ACC112 (cell line): ENCODE measurements at regions not wholly inside any gene's neighbourhood (a gene's known extent, or its start where the extent isn't known, plus 50 kb on each side); places are given as distances from the start of the nearest gene placed in this dataset.

ENCODE experiments used
- H2AFZ ChIP-seq: fragments of 200-600 bp; sonication (generic); one replicate; pipeline ENCODE4 v1.6.0; 2017; ENCODE audit warnings: antibody characterized with exemption, low read length; ENCODE audit not compliant: unreplicated experiment
- H3K27ac ChIP-seq: fragments of 200-600 bp; sonication (generic); 2 replicates; pipeline ENCODE4 v1.5.1; 2014; ENCODE audit warnings: low read depth, mild to moderate bottlenecking, antibody characterized with exemption, low read length, moderate library complexity
- H3K27me3 ChIP-seq: fragments of 200-600 bp; sonication (generic); 2 replicates; pipeline ENCODE4 v1.6.1; 2014; ENCODE audit warnings: mild to moderate bottlenecking, antibody characterized with exemption, low read length, moderate library complexity, mixed read lengths; ENCODE audit not compliant: insufficient read depth
- H3K36me3 ChIP-seq: fragments of 200-600 bp; sonication (generic); 2 replicates; pipeline ENCODE4 v1.6.1; 2016; ENCODE audit warnings: mild to moderate bottlenecking, antibody characterized with exemption, low read length, moderate library complexity, mixed read lengths; ENCODE audit not compliant: insufficient read depth
- H3K4me1 ChIP-seq: fragments of 200-600 bp; sonication (generic); one replicate; pipeline ENCODE4 v1.6.1; 2016; ENCODE audit warnings: low read length, mixed read lengths; ENCODE audit not compliant: insufficient read depth, unreplicated experiment, control insufficient read depth
- H3K4me3 ChIP-seq: fragments of 200-600 bp; sonication (generic); 2 replicates; pipeline ENCODE4 v1.5.1; 2014; ENCODE audit warnings: mild to moderate bottlenecking, low read depth, low read length
- H3K79me2 ChIP-seq: fragments of 200-600 bp; sonication (generic); one replicate; pipeline ENCODE4 v1.6.0; 2016; ENCODE audit warnings: low read length; ENCODE audit not compliant: control insufficient read depth, unreplicated experiment, insufficient read depth

DNA sequence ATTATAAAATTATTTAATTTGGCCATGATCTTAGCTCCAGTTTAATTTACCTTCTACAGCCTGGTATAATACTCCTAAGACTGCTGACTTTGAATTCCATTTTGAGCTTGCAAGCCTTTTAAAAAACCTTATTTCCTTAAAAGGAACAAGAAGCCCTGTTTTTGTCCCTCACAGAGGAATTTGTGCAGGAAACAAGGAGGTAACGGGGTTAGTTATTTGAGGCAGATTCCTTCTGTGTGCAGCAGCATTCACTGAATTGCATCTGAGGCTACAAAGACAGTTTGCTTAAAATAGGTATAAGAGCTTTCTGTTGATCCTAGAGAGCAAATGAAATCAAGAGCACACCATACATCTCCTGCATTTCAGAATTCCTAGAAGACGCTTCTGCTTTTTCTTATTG lies 403.3 kb upstream of the PRICKLE1 start:
- Histone ChIP-seq H3K4me1 (no peaks in the 10 kb centered on the region), H2AFZ (no peak overlapping the region), H3K27me3 (no peaks in the 10 kb centered on the region), H3K4me3 (no peak overlapping the region), H3K36me3 (no peaks in the 10 kb centered on the region), H3K79me2 (no peaks in the 10 kb centered on the region), H3K27ac (no peak overlapping the region)

- H3K4me3 ChIP-seq = no peak overlapping the region
- no peaks in the 10 kb centered on the region for H3K79me2 ChIP-seq
- H3K36me3 ChIP-seq = no peaks in the 10 kb centered on the region
- H3K27me3 ChIP-seq = no peaks in the 10 kb centered on the region
- no peak overlapping the region for H2AFZ ChIP-seq
- no peak overlapping the region for H3K27ac ChIP-seq
- H3K4me1 ChIP-seq = no peaks in the 10 kb centered on the region
These were observed 400.8 kb upstream of the PRICKLE1 start for GRCh38 chr12:42990387-42990786.

DNA sequence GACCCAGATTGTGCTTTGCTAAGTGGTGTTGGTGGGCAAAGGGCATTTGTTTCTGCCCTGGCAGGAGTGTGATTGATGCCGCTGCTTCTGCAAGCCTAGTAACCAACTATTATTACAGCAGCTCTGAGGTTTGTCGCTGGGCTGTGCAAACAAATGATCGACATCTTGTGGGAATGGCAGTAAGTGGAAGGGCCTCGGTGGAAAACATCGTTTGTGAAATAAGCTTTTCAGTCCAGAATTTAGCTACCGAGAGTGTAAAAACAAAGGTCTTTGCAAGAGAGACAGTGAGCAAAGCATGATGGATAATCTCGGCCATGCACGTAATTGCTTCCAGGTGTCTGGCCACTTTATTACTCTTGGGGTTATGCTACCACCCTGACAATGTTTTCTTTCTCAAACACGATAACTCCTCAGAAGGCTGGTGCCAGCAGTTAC lies 397.7 kb upstream of the PRICKLE1 start:
- Histone ChIP-seq H3K4me3 (no peak overlapping the region), H3K79me2 (no peaks in the 10 kb centered on the region), H2AFZ (no peak overlapping the region), H3K36me3 (no peaks in the 10 kb centered on the region), H3K4me1 (no peaks in the 10 kb centered on the region), H3K27me3 (0 out of 2 replicates have a peak, but pooled peaks cover 6% of the 10 kb centered on the region), H3K27ac (no peak overlapping the region)

GRCh38 chr12:42985506-42985905 lies 396.0 kb upstream of the PRICKLE1 start:
- Histone ChIP-seq H3K4me3 (no peak overlapping the region), H3K27ac (no peak overlapping the region), H3K79me2 (no peaks in the 10 kb centered on the region), H3K36me3 (no peaks in the 10 kb centered on the region), H2AFZ (no peak overlapping the region), H3K27me3 (0 out of 2 replicates have a peak, but pooled peaks cover 6% of the 10 kb centered on the region), H3K4me1 (peaks cover 4% of the 10 kb centered on the region)

DNA sequence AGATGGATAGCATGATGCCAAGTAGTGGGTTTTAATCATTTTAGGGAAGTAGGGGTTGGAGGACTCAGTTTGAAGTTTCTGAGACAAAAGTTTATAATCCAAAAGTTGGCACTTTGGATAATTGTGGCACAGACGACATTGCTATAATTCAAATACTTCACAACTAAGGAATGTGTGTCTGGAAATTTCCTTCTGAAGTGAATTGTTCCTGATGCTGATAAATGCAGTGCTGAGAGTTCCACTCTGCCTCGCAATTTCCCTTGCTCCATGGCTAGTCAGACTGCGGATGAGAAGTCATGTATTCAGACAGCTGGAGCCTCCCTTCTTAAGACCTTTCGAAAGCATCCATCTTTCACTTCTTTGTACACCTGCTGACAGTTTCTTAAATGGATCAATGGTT lies 393.3 kb upstream of the PRICKLE1 start:
- Histone ChIP-seq H3K4me3 (no peak overlapping the region), H2AFZ (no peak overlapping the region), H3K79me2 (no peaks in the 10 kb centered on the region), H3K4me1 (peaks cover 4% of the 10 kb centered on the region), H3K27ac (no peak overlapping the region), H3K36me3 (no peaks in the 10 kb centered on the region), H3K27me3 (0 out of 2 replicates have a peak, but pooled peaks cover 6% of the 10 kb centered on the region)

DNA sequence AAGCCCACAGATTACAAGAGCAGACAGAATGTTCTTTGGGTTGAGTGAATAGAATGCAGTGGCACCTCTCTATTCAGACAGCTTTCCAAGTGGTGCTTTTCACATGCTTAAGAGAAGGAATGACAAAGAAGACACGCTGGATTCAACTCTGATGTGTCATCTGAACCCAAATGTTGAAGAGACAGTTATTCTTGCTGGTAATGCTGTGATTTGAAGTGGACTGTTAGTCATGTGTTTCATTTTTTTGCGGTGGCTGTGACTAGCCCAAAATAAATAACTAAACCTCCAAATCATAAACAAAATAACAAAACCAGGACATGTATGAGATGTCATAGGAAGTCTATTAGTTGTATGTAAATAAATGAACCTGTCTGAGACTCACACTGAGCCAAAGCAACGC lies 391.8 kb upstream of the PRICKLE1 start:
- no peak overlapping the region for H3K4me3 ChIP-seq
- no peaks in the 10 kb centered on the region for H3K79me2 ChIP-seq
- H3K4me1 ChIP-seq = peaks cover 8% of the 10 kb centered on the region
- H3K36me3 ChIP-seq = no peaks in the 10 kb centered on the region
- H2AFZ ChIP-seq = no peak overlapping the region
- 0 out of 2 replicates have a peak, but pooled peaks cover 6% of the 10 kb centered on the region for H3K27me3 ChIP-seq
- no peak overlapping the region for H3K27ac ChIP-seq

DNA sequence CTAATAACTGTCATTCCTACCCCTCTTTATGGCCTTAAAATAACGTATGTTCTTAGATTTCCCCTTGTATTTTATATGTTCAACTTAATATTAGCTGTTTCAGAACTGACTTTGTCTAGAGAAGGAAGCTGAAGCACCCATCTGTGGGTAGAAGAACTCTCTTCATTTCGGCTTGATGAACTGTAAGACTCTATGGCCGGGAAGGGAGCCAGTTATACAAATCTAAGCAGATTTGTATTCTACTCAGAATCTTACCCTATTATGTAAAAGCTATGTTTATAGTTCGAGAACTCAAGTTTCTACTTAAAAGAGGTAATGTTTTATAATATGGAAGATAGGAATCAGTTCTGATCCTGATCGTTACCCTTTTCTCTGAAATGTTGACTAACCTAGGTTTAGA lies 390.9 kb upstream of the PRICKLE1 start:
- Histone ChIP-seq H3K4me1 (peaks cover 8% of the 10 kb centered on the region), H3K4me3 (no peak overlapping the region), H2AFZ (no peak overlapping the region), H3K27me3 (0 out of 2 replicates have a peak, but pooled peaks cover 6% of the 10 kb centered on the region), H3K36me3 (no peaks in the 10 kb centered on the region), H3K27ac (no peak overlapping the region), H3K79me2 (no peaks in the 10 kb centered on the region)

DNA sequence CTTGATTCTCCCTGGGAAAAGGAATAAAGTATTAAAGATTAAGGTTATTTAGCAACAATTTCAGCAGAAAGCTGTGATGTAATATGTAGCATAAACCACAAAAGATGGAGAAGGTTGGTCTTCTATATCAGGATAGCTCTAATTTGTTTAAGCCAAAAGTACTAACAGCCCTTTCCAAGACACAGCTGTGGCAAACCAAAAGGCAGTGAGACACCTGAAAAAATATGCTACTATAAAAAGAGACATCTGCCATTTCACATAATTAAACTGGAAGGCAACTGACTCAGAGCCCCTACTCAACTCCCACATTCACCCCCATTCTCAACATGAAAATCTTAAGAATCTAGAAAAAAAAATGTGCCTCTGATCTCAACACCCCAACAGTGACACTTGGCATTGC lies 390.2 kb upstream of the PRICKLE1 start:
- H3K27me3 ChIP-seq = 0 out of 2 replicates have a peak, but pooled peaks cover 6% of the 10 kb centered on the region
- H3K4me3 ChIP-seq = no peak overlapping the region
- no peak overlapping the region for H2AFZ ChIP-seq
- no peaks in the 10 kb centered on the region for H3K36me3 ChIP-seq
- H3K4me1 ChIP-seq = peaks cover 8% of the 10 kb centered on the region
- no peaks in the 10 kb centered on the region for H3K79me2 ChIP-seq
- H3K27ac ChIP-seq = no peak overlapping the region

- 0 out of 2 replicates have a peak, but pooled peaks cover 6% of the 10 kb centered on the region for H3K27me3 ChIP-seq
- no peak overlapping the region for H3K4me3 ChIP-seq
- peaks cover 8% of the 10 kb centered on the region for H3K4me1 ChIP-seq
- H3K36me3 ChIP-seq = no peaks in the 10 kb centered on the region
- no peaks in the 10 kb centered on the region for H3K79me2 ChIP-seq
- no peak overlapping the region for H2AFZ ChIP-seq
- H3K27ac ChIP-seq = no peak overlapping the region
These were observed 389.2 kb upstream of the PRICKLE1 start for GRCh38 chr12:42978708-42979107.

GRCh38 chr12:42977451-42978230 lies 388.1 kb upstream of the PRICKLE1 start:
- H3K4me3 ChIP-seq = no peak overlapping the region
- H3K79me2 ChIP-seq = no peaks in the 10 kb centered on the region
- H3K27me3 ChIP-seq = no peaks in the 10 kb centered on the region
- H3K4me1 ChIP-seq = peaks cover 8% of the 10 kb centered on the region
- H3K36me3 ChIP-seq = no peaks in the 10 kb centered on the region
- H3K27ac ChIP-seq = no peak overlapping the region
- no peak overlapping the region for H2AFZ ChIP-seq

DNA sequence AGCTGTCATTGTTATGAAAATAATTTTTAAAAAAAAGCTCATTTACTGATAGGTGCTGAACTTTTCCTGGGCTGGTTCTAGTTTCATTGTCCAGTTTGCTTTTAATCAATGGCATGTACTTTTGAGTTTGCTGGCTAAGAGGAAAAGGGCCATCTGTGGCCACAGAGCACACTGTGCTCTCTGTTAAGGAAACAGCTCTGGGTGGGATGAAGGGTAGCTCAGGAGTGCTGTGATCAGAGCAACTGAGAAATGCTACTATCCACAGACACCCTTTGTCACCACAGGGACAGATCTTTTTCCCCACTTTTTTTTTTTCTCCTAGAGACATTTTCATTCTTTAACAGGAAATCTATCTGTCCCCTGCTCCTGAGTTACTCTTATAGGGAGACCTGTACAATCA lies 387.1 kb upstream of the PRICKLE1 start:
- H3K27me3 ChIP-seq = no peaks in the 10 kb centered on the region
- H2AFZ ChIP-seq = no peak overlapping the region
- no peaks in the 10 kb centered on the region for H3K36me3 ChIP-seq
- H3K27ac ChIP-seq = no peak overlapping the region
- no peaks in the 10 kb centered on the region for H3K79me2 ChIP-seq
- H3K4me3 ChIP-seq = no peak overlapping the region
- peaks cover 4% of the 10 kb centered on the region for H3K4me1 ChIP-seq
